ENCODE measurements at regions not wholly inside any gene's neighbourhood (a gene's known extent, or its start where the extent isn't known, plus 50 kb on each side); places are given as distances from the start of the nearest gene placed in this dataset.

DNA sequence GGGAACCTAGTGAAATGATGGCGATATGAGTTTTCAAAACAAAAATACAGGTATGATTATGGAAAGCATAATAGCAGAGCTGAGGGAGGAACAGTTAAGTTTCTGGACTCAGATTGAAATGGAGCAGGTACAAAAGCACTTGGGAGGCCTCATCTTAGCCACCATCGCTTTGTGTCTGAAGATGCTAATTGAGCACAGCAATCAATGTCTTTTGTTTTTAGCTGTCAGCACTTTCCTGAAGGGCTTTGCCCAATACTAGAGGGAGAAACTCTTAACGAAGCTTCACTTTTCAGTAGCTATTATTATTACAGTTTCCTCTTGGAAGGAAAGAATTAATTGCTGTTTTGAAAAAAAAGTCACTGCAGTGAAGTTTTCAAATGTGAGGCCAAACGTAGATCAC lies 348.7 kb downstream of the RWDD3 start:
- Histone ChIP-seq H3K9me3 (replicated peaks; ENCODE audit: control insufficient read depth, insufficient read depth, low read depth, low read length) (no peaks in the 10 kb centered on the region), H3K4me2 (ENCODE audit: insufficient read depth, low read length) (no peak overlapping the region), H3K9me1 (ENCODE audit: control insufficient read depth, insufficient read depth, low read length) (no peaks in the 10 kb centered on the region), H2AFZ (ENCODE audit: low read depth, low read length) (no peak overlapping the region), H3K27me3 (ENCODE audit: control insufficient read depth in 2 of 2, insufficient read depth in 2 of 2, low read length in 2 of 2) (no peaks in the 10 kb centered on the region), H3K27ac (ENCODE audit: extremely low read depth, low read depth, low read length) (no peak overlapping the region), H3K9ac (ENCODE audit: insufficient read depth in 1 of 2, low read depth in 2 of 2, low read length in 2 of 2) (no peak overlapping the region), H3K4me1 (replicated peaks in 1 of 2; ENCODE audit: control insufficient read depth in 2 of 2, insufficient read depth in 2 of 2, low read length in 2 of 2) (no peaks in the 10 kb centered on the region), H3K36me3 (ENCODE audit: control insufficient read depth, insufficient read depth, low read length) (no peaks in the 10 kb centered on the region), H3K4me3 (no peak overlapping the region), H3K79me2 (ENCODE audit: control insufficient read depth, insufficient read depth, low read length) (no peaks in the 10 kb centered on the region), H4K20me1 (replicated peaks; ENCODE audit: control insufficient read depth, insufficient read depth, low read length) (no peaks in the 10 kb centered on the region)
- no peak for ATAC-seq
- DNase-seq (ENCODE audit: extremely low read depth in 1 of 4, low spot score in 3 of 4), result no peak
- in situ Hi-C loops (cut with MboI), result no loop called here
- BruUV-seq (replicated peaks), result no TSS peak
- POLR2A ChIA-PET, result no interaction called here
- CTCF ChIA-PET (ENCODE audit: low intra/inter-chr PET ratio), result no interaction called here
- intact Hi-C loops (cut with micrococcal nuclease), result no loop called here
- WGBS (ENCODE audit: insufficient coverage, low coverage, missing lambda C conversion rate), result 4% methylated on average over 4 of the region's 4 CpGs
- FAIRE-seq, result no peak
- no peak for TF ChIP-seq NFIC (IDR thresholded peaks at IDR 0.05)
- no peak for TF ChIP-seq TEAD1 (CRISPR knock-in tag; IDR thresholded peaks at IDR 0.05)
- TF ChIP-seq, protein P1, sequence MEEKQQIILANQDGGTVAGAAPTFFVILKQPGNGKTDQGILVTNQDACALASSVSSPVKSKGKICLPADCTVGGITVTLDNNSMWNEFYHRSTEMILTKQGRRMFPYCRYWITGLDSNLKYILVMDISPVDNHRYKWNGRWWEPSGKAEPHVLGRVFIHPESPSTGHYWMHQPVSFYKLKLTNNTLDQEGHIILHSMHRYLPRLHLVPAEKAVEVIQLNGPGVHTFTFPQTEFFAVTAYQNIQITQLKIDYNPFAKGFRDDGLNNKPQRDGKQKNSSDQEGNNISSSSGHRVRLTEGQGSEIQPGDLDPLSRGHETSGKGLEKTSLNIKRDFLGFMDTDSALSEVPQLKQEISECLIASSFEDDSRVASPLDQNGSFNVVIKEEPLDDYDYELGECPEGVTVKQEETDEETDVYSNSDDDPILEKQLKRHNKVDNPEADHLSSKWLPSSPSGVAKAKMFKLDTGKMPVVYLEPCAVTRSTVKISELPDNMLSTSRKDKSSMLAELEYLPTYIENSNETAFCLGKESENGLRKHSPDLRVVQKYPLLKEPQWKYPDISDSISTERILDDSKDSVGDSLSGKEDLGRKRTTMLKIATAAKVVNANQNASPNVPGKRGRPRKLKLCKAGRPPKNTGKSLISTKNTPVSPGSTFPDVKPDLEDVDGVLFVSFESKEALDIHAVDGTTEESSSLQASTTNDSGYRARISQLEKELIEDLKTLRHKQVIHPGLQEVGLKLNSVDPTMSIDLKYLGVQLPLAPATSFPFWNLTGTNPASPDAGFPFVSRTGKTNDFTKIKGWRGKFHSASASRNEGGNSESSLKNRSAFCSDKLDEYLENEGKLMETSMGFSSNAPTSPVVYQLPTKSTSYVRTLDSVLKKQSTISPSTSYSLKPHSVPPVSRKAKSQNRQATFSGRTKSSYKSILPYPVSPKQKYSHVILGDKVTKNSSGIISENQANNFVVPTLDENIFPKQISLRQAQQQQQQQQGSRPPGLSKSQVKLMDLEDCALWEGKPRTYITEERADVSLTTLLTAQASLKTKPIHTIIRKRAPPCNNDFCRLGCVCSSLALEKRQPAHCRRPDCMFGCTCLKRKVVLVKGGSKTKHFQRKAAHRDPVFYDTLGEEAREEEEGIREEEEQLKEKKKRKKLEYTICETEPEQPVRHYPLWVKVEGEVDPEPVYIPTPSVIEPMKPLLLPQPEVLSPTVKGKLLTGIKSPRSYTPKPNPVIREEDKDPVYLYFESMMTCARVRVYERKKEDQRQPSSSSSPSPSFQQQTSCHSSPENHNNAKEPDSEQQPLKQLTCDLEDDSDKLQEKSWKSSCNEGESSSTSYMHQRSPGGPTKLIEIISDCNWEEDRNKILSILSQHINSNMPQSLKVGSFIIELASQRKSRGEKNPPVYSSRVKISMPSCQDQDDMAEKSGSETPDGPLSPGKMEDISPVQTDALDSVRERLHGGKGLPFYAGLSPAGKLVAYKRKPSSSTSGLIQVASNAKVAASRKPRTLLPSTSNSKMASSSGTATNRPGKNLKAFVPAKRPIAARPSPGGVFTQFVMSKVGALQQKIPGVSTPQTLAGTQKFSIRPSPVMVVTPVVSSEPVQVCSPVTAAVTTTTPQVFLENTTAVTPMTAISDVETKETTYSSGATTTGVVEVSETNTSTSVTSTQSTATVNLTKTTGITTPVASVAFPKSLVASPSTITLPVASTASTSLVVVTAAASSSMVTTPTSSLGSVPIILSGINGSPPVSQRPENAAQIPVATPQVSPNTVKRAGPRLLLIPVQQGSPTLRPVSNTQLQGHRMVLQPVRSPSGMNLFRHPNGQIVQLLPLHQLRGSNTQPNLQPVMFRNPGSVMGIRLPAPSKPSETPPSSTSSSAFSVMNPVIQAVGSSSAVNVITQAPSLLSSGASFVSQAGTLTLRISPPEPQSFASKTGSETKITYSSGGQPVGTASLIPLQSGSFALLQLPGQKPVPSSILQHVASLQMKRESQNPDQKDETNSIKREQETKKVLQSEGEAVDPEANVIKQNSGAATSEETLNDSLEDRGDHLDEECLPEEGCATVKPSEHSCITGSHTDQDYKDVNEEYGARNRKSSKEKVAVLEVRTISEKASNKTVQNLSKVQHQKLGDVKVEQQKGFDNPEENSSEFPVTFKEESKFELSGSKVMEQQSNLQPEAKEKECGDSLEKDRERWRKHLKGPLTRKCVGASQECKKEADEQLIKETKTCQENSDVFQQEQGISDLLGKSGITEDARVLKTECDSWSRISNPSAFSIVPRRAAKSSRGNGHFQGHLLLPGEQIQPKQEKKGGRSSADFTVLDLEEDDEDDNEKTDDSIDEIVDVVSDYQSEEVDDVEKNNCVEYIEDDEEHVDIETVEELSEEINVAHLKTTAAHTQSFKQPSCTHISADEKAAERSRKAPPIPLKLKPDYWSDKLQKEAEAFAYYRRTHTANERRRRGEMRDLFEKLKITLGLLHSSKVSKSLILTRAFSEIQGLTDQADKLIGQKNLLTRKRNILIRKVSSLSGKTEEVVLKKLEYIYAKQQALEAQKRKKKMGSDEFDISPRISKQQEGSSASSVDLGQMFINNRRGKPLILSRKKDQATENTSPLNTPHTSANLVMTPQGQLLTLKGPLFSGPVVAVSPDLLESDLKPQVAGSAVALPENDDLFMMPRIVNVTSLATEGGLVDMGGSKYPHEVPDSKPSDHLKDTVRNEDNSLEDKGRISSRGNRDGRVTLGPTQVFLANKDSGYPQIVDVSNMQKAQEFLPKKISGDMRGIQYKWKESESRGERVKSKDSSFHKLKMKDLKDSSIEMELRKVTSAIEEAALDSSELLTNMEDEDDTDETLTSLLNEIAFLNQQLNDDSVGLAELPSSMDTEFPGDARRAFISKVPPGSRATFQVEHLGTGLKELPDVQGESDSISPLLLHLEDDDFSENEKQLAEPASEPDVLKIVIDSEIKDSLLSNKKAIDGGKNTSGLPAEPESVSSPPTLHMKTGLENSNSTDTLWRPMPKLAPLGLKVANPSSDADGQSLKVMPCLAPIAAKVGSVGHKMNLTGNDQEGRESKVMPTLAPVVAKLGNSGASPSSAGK (IDR thresholded peaks at IDR 0.05), result no peak
- TF ChIP-seq CCAR2 (IDR thresholded peaks at IDR 0.05; ENCODE audit: low read depth, low read length), result no peak
- no peak for TF ChIP-seq KDM2B (CRISPR knock-in tag; IDR thresholded peaks at IDR 0.05)
- no peak for TF ChIP-seq TBP (optimal IDR thresholded peaks at IDR 0.05; ENCODE audit: low read depth, low read length)
- TF ChIP-seq, protein P2, sequence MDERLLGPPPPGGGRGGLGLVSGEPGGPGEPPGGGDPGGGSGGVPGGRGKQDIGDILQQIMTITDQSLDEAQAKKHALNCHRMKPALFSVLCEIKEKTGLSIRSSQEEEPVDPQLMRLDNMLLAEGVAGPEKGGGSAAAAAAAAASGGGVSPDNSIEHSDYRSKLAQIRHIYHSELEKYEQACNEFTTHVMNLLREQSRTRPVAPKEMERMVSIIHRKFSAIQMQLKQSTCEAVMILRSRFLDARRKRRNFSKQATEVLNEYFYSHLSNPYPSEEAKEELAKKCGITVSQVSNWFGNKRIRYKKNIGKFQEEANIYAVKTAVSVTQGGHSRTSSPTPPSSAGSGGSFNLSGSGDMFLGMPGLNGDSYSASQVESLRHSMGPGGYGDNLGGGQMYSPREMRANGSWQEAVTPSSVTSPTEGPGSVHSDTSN (CRISPR knock-in tag; IDR thresholded peaks at IDR 0.05; ENCODE audit: low read depth), result no peak
- TF ChIP-seq, protein P2 (tag; conservative IDR thresholded peaks at IDR 0.05; ENCODE audit: low read depth), result no peak
- no peak for TF ChIP-seq ZNF197 (CRISPR knock-in tag; IDR thresholded peaks at IDR 0.05; ENCODE audit: low read depth)
- no peak for TF ChIP-seq ZBTB1 (CRISPR knock-in tag; IDR thresholded peaks at IDR 0.05; ENCODE audit: borderline replicate concordance, low read depth)
